K562 (cell line): ENCODE measurements at regions not wholly inside any gene's neighbourhood (a gene's known extent, or its start where the extent isn't known, plus 50 kb on each side); places are given as distances from the start of the nearest gene placed in this dataset.

Source experiments
- ATAC-seq: fragments of 200-7000 bp; cut with Tn5 transposase; 3 replicates; pipeline ENCODE4 v1.9.1; 2020; ENCODE audit warnings: moderate library complexity
- BruUV-seq: library from RNA; stranded (reverse); fragments of 400-500 nt; replicated peaks from 2 replicates; lab custom pipeline; 2021; lab: Mats Ljungman, UMichigan
- CTCF ChIA-PET: fragments of 300-600 bp; formaldehyde crosslinking; extraction: SDS; loops from one replicate; lab custom pipeline; 2021; ENCODE audit warnings: low intra/inter-chr PET ratio; lab: Yijun Ruan, JAX
- POLR2A ChIA-PET: fragments of 300-600, 350-650 bp; sonication (Branson Sonifier 250); formaldehyde crosslinking; extraction: SDS; loops from one replicate; lab custom pipeline; 2021; ENCODE audit warnings: antibody characterized with exemption, inconsistent platforms; lab: Yijun Ruan, JAX
- DNase-seq, 4 experiments: peaks; one replicate each; pipeline versions ENCODE4 v3.0.0 to v3.0.0-alpha.2; 2011 to 2018; ENCODE audit warnings: low spot score in 3 of 4, mixed read lengths in 3 of 4; ENCODE audit errors: extremely low read depth in 1 of 4
- FAIRE-seq: peaks from 2 replicates; lab custom pipeline; 2011; peaks lifted over from hg19 to GRCh38; lab: Jason Lieb, UNC
- H2AFZ ChIP-seq: 2 replicates; pipeline ENCODE4 v1.6.0; 2011; ENCODE audit warnings: low read depth, low read length, control low read depth, inconsistent platforms
- H3K27ac ChIP-seq: fragments of 200-600 bp; 3 replicates; pipeline ENCODE4 v1.8.0; 2011; ENCODE audit warnings: low read depth, mild to moderate bottlenecking, control low read depth, inconsistent platforms, low read length, moderate library complexity, mixed read lengths; ENCODE audit errors: extremely low read depth
- H3K27me3 ChIP-seq, 2 experiments: fragments of 300-600 bp in 1 of 2; 2 replicates in 1 of 2; 3 replicates in 1 of 2; pipeline versions ENCODE4 v1.6.0 to v1.8.0; 2011; ENCODE audit warnings: inconsistent platforms in 2 of 2, low read length in 2 of 2, mild to moderate bottlenecking in 1 of 2, mixed read lengths in 1 of 2, moderate library complexity in 1 of 2; ENCODE audit not compliant: control insufficient read depth in 2 of 2, insufficient read depth in 2 of 2
- H3K36me3 ChIP-seq: fragments of 300-600 bp; 3 replicates; pipeline ENCODE4 v1.8.0; 2011; ENCODE audit warnings: mild to moderate bottlenecking, low read length, inconsistent platforms; ENCODE audit not compliant: control insufficient read depth, insufficient read depth
- H3K4me1 ChIP-seq, 2 experiments: fragments of 200-600 bp in 1 of 2; replicated peaks in 1 of 2; 2 replicates in 1 of 2; 3 replicates in 1 of 2; pipeline versions ENCODE4 v1.5.1 to v1.8.0; 2011; ENCODE audit warnings: inconsistent platforms in 2 of 2, low read length in 2 of 2, mild to moderate bottlenecking in 1 of 2, mixed read lengths in 1 of 2, moderate library complexity in 1 of 2; ENCODE audit not compliant: control insufficient read depth in 2 of 2, insufficient read depth in 2 of 2
- H3K4me2 ChIP-seq: 2 replicates; pipeline ENCODE4 v1.6.1; 2011; ENCODE audit warnings: low read length, control low read depth, inconsistent platforms, mixed read lengths; ENCODE audit not compliant: insufficient read depth
- H3K4me3 ChIP-seq: fragments of 200-600 bp; sonication (generic), shearing (Covaris generic); 2 replicates; pipeline ENCODE4 v1.5.1; 2016; ENCODE audit warnings: control low read depth, inconsistent platforms
- H3K79me2 ChIP-seq: fragments of 200-600 bp; 3 replicates; pipeline ENCODE4 v1.8.0; 2011; ENCODE audit warnings: low read length, inconsistent platforms; ENCODE audit not compliant: control insufficient read depth, insufficient read depth
- H3K9ac ChIP-seq, 2 experiments: 2 replicates each; pipeline versions ENCODE4 v1.6.0 to v1.6.1; 2011; ENCODE audit warnings: low read depth in 2 of 2, low read length in 2 of 2, control low read depth in 1 of 2, inconsistent platforms in 1 of 2, mild to moderate bottlenecking in 1 of 2, mixed read lengths in 1 of 2; ENCODE audit not compliant: insufficient read depth in 1 of 2
- H3K9me1 ChIP-seq: one replicate; pipeline ENCODE4 v1.6.0; 2011; ENCODE audit warnings: inconsistent platforms, mild to moderate bottlenecking, low read length, moderate library complexity; ENCODE audit not compliant: control insufficient read depth, insufficient read depth
- H3K9me3 ChIP-seq: replicated peaks from 2 replicates; pipeline ENCODE4 v1.5.1; 2011; ENCODE audit warnings: low read depth, low read length, inconsistent platforms; ENCODE audit not compliant: control insufficient read depth, insufficient read depth
- H4K20me1 ChIP-seq: replicated peaks from 2 replicates; pipeline ENCODE4 v1.6.1; 2011; ENCODE audit warnings: low read length, inconsistent platforms, mixed read lengths; ENCODE audit not compliant: control insufficient read depth, insufficient read depth
- ETS2 ChIP-seq: IDR thresholded peaks from 2 replicates; pipeline ENCODE4 v1.6.1; 2016; ENCODE audit warnings: borderline replicate concordance, missing genetic modification characterization, mild to moderate bottlenecking, moderate library complexity, missing compliant biosample characterization; ENCODE audit not compliant: poor library complexity, severe bottlenecking
- RCOR1 ChIP-seq, 2 experiments: IDR thresholded peaks; 2 replicates each; pipeline ENCODE4 v1.6.1; 2012; ENCODE audit warnings: low read depth in 2 of 2, low read length in 2 of 2, borderline replicate concordance in 1 of 2, improper control_type of control experiment in 1 of 2
- WGBS: fragments of 100-300 bp; shearing (Covaris generic); methylation state at CpG from one replicate; pipeline ENCODE4 v1.1.6; 2016; ENCODE audit warnings: low coverage, mixed read lengths; ENCODE audit not compliant: insufficient coverage; ENCODE audit errors: missing lambda C conversion rate; 5-methylcytosine and 5-hydroxymethylcytosine counted together
- in situ Hi-C: fragments of 300-500 bp; cut with MboI; formaldehyde crosslinking; loops from 4 replicates; pipeline ENCODE4 v1.15.0; 2018; ENCODE audit warnings: inconsistent platforms, mixed read lengths
- intact Hi-C: fragments of 100-400 bp; cut with micrococcal nuclease; formaldehyde crosslinking; loops from 2 replicates; pipeline ENCODE4 v1.14.2; 2022

DNA sequence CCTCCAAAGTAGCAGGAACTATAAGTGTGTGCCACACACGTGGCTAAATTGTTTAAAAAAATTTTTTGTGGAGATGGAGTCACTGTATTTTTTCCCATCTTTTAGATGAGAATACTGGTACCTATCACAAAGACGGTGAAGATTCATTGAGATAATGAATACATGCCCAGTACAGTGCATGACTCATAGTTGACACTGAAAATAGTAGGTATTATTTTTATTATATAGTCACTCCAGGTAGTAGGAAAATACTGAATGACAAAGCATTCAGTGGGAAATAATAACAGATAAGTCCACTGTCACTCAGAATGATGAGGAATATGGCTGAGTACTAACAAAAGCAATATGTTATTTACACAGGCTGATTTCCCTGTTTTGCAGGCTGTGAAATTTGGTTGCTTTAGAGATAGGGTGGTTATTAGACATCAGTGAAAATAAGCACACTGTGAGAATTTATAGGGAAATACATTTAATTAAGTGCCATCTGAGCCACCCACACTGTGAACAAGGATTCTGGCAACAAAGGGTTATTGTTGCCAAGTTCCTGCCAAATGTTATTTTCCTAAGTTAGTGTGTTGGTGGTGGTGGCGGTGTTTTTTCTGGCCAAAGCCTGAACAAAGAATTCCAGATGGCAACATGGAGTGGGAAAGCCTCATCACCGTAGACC lies 129.8 kb upstream of the FOXQ1 start:
- Histone ChIP-seq H3K27me3 (peaks cover 0 to 4% of the 10 kb centered on the region in 2 experiments; a peak in 3 of 5 replicates), H3K4me3 (no peak overlapping the region), H3K4me1 (no peaks in the 10 kb centered on the region), H3K9me3 (no peaks in the 10 kb centered on the region), H3K9me1 (no peaks in the 10 kb centered on the region), H2AFZ (no peak overlapping the region), H3K27ac (no peak overlapping the region), H3K9ac (no peak overlapping the region), H3K79me2 (no peaks in the 10 kb centered on the region), H3K4me2 (no peak overlapping the region), H3K36me3 (no peaks in the 10 kb centered on the region), H4K20me1 (no peaks in the 10 kb centered on the region)
- no peak for FAIRE-seq
- 0% methylated on average over 4 of the region's 4 CpGs for WGBS
- POLR2A ChIA-PET, result interaction anchor here (0.5 kb wide), 1 partner anchor 18 kb away, joined by 4 read pairs; no protein-coding TSS in a partner anchor
- no peak for ATAC-seq
- CTCF ChIA-PET, result no interaction called here
- no TSS peak for BruUV-seq
- in situ Hi-C loops (no loop called here), intact Hi-C loops (no loop called here)
- no peak for DNase-seq
- no peak for TF ChIP-seq RCOR1 (IDR thresholded peaks at IDR 0.05; ENCODE audit: borderline replicate concordance in 1 of 2, low read depth in 2 of 2, low read length in 2 of 2)
- no peak for TF ChIP-seq ETS2 (tag)
